KMS-11 (cell line): ENCODE measurements at regions not wholly inside any gene's neighbourhood (a gene's known extent, or its start where the extent isn't known, plus 50 kb on each side); places are given as distances from the start of the nearest gene placed in this dataset.
"Not testable (repeated sequence)": the region's sequence is repeated elsewhere in the genome, so short reads cannot be mapped to it uniquely, and the experiment has no call there.

Source experiments
- H2AFZ ChIP-seq: fragments of 200-600 bp; sonication (generic); 2 replicates; pipeline ENCODE4 v1.6.1; 2016; ENCODE audit warnings: antibody characterized with exemption, mixed run types, low read depth
- H3K27ac ChIP-seq: fragments of 200-600 bp; sonication (generic); 2 replicates; pipeline ENCODE4 v1.6.1; 2016; ENCODE audit warnings: mild to moderate bottlenecking, mixed run types
- H3K27me3 ChIP-seq: fragments of 200-600 bp; sonication (generic); 2 replicates; pipeline ENCODE4 v1.6.1; 2017; ENCODE audit warnings: mild to moderate bottlenecking, low read depth, mixed run types, moderate library complexity; ENCODE audit not compliant: insufficient read depth
- H3K36me3 ChIP-seq: fragments of 200-600 bp; sonication (generic); 2 replicates; pipeline ENCODE4 v1.6.1; 2017; ENCODE audit warnings: mild to moderate bottlenecking, mixed run types; ENCODE audit not compliant: insufficient read depth
- H3K4me1 ChIP-seq: fragments of 200-600 bp; sonication (generic); 2 replicates; pipeline ENCODE4 v1.6.1; 2016; ENCODE audit warnings: mild to moderate bottlenecking, low read depth, mixed run types; ENCODE audit not compliant: poor library complexity, severe bottlenecking
- H3K4me2 ChIP-seq: fragments of 200-600 bp; sonication (generic); 2 replicates; pipeline ENCODE4 v1.7.0; 2016; ENCODE audit warnings: mild to moderate bottlenecking, mixed run types
- H3K4me3 ChIP-seq: fragments of 200-600 bp; sonication (generic); IDR thresholded peaks from 2 replicates; pipeline ENCODE4 v1.6.1; 2017; ENCODE audit warnings: low read depth, low read length, mixed read lengths; ENCODE audit not compliant: insufficient read depth
- H3K79me2 ChIP-seq: fragments of 200-600 bp; sonication (generic); 2 replicates; pipeline ENCODE4 v1.6.1; 2016; ENCODE audit warnings: low read depth, mixed run types; ENCODE audit not compliant: insufficient read depth
- H3K9ac ChIP-seq: fragments of 200-600 bp; sonication (generic); 2 replicates; pipeline ENCODE4 v1.6.1; 2016; ENCODE audit warnings: mild to moderate bottlenecking, mixed run types
- H4K20me1 ChIP-seq: fragments of 200-600 bp; sonication (generic); 2 replicates; pipeline ENCODE4 v1.6.1; 2016; ENCODE audit warnings: mild to moderate bottlenecking, mixed run types; ENCODE audit not compliant: insufficient read depth
- CTCF ChIP-seq: fragments of 200-600 bp; sonication (generic); conservative IDR thresholded peaks from 2 replicates; pipeline ENCODE4 v1.6.1; 2017; ENCODE audit warnings: low read depth, mild to moderate bottlenecking, antibody characterized with exemption, low read length, moderate library complexity, mixed read lengths

- Histone ChIP-seq H3K9ac (no peak overlapping the region), H3K27me3 (no peaks in the 10 kb centered on the region), H3K79me2 (no peaks in the 10 kb centered on the region), H3K27ac (no peak overlapping the region), H3K4me3 (no peak overlapping the region), H3K36me3 (no peaks in the 10 kb centered on the region), H3K4me2 (no peak overlapping the region), H4K20me1 (no peaks in the 10 kb centered on the region), H2AFZ (no peak overlapping the region), H3K4me1 (no peaks in the 10 kb centered on the region)
- no peak for TF ChIP-seq CTCF
Observed at GRCh38 chr6:141946502-141946901, 186.2 kb upstream of the GJE1 start.

- H3K4me3 ChIP-seq: no peak overlapping the region
- H3K4me1 ChIP-seq: no peaks in the 10 kb centered on the region
- H3K9ac ChIP-seq: no peak overlapping the region
- H3K36me3 ChIP-seq: no peaks in the 10 kb centered on the region
- no peak overlapping the region for H3K4me2 ChIP-seq
- no peak overlapping the region for H3K27ac ChIP-seq
- H3K27me3 ChIP-seq: no peaks in the 10 kb centered on the region
- H2AFZ ChIP-seq: no peak overlapping the region
- H3K79me2 ChIP-seq: no peaks in the 10 kb centered on the region
- no peaks in the 10 kb centered on the region for H4K20me1 ChIP-seq
- no peak for TF ChIP-seq CTCF
Observed at GRCh38 chr6:141938664-141939063, 194.1 kb upstream of the GJE1 start.

GRCh38 chr6:141932685-141933084, 200.0 kb upstream of the GJE1 start:
- Histone ChIP-seq H3K9ac (no peak overlapping the region), H4K20me1 (no peaks in the 10 kb centered on the region), H3K27me3 (no peaks in the 10 kb centered on the region), H3K27ac (no peak overlapping the region), H3K4me2 (no peak overlapping the region), H3K36me3 (no peaks in the 10 kb centered on the region), H3K79me2 (no peaks in the 10 kb centered on the region), H2AFZ (no peak overlapping the region), H3K4me3 (no peak overlapping the region), H3K4me1 (no peaks in the 10 kb centered on the region)
- no peak for TF ChIP-seq CTCF

- H2AFZ ChIP-seq, H3K4me1 ChIP-seq, H3K4me3 ChIP-seq, H3K27me3 ChIP-seq, H3K9ac ChIP-seq, H3K79me2 ChIP-seq, H3K4me2 ChIP-seq, H3K27ac ChIP-seq, H3K36me3 ChIP-seq, H4K20me1 ChIP-seq: not testable (repeated sequence)
Observed at GRCh38 chr6:141926200-141926900, 206.4 kb upstream of the GJE1 start.

- no peaks in the 10 kb centered on the region for H4K20me1 ChIP-seq
- no peak overlapping the region for H3K9ac ChIP-seq
- no peak overlapping the region for H3K4me2 ChIP-seq
- TF ChIP-seq CTCF: no peak
- no peak overlapping the region for H2AFZ ChIP-seq
- H3K4me3 ChIP-seq: no peak overlapping the region
- no peaks in the 10 kb centered on the region for H3K27me3 ChIP-seq
- H3K4me1 ChIP-seq: no peaks in the 10 kb centered on the region
- no peak overlapping the region for H3K27ac ChIP-seq
- no peaks in the 10 kb centered on the region for H3K79me2 ChIP-seq
- H3K36me3 ChIP-seq: no peaks in the 10 kb centered on the region
Observed at GRCh38 chr6:141925001-141925400, 207.7 kb upstream of the GJE1 start.
